AG10803 (cell line): ENCODE measurements at regions not wholly inside any gene's neighbourhood (a gene's known extent, or its start where the extent isn't known, plus 50 kb on each side); places are given as distances from the start of the nearest gene placed in this dataset.

Experiments
- DNase-seq: peaks from one replicate; pipeline ENCODE4 v3.0.0; 2010; ENCODE audit warnings: low read depth
- H3K4me3 ChIP-seq: 2 replicates; pipeline ENCODE4 v1.5.1; 2011; ENCODE audit warnings: mild to moderate bottlenecking, low read length, control low read depth
- TF ChIP-seq, protein P1 (sequence below): conservative IDR thresholded peaks from 2 replicates; pipeline ENCODE4 v1.5.1; 2011; ENCODE audit warnings: mild to moderate bottlenecking, low read length, control low read depth, inconsistent platforms

- H3K4me3 ChIP-seq, result no peak overlapping the region
- TF ChIP-seq, protein P1, sequence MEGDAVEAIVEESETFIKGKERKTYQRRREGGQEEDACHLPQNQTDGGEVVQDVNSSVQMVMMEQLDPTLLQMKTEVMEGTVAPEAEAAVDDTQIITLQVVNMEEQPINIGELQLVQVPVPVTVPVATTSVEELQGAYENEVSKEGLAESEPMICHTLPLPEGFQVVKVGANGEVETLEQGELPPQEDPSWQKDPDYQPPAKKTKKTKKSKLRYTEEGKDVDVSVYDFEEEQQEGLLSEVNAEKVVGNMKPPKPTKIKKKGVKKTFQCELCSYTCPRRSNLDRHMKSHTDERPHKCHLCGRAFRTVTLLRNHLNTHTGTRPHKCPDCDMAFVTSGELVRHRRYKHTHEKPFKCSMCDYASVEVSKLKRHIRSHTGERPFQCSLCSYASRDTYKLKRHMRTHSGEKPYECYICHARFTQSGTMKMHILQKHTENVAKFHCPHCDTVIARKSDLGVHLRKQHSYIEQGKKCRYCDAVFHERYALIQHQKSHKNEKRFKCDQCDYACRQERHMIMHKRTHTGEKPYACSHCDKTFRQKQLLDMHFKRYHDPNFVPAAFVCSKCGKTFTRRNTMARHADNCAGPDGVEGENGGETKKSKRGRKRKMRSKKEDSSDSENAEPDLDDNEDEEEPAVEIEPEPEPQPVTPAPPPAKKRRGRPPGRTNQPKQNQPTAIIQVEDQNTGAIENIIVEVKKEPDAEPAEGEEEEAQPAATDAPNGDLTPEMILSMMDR, result no peak
- no peak for DNase-seq
These were observed 93.6 kb downstream of the PHETA1 start for GRCh38 chr12:111275308-111275707.

DNA sequence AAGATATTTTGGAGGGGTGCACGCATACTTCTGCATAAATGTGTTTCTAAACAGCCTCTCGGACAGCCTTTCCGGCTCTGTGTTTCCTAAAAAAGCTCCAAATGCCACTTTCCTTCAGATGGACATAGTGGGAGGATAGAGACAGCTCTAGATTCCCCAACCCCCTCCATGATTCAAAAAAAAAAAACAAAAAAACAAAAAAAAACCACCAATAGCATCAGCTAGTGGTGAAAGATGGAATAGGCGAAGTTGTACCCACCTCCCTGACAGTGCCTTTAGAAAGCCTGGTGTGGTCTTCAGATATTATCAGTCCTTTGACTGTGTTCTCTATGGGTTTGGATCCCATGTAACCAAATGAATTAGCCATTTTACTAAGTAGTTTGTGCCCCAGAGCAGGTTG, 94.1 kb downstream of the PHETA1 start:
- DNase-seq, result no peak
- TF ChIP-seq, protein P1, result peak; percentile 44
- no peak overlapping the region for H3K4me3 ChIP-seq

DNA sequence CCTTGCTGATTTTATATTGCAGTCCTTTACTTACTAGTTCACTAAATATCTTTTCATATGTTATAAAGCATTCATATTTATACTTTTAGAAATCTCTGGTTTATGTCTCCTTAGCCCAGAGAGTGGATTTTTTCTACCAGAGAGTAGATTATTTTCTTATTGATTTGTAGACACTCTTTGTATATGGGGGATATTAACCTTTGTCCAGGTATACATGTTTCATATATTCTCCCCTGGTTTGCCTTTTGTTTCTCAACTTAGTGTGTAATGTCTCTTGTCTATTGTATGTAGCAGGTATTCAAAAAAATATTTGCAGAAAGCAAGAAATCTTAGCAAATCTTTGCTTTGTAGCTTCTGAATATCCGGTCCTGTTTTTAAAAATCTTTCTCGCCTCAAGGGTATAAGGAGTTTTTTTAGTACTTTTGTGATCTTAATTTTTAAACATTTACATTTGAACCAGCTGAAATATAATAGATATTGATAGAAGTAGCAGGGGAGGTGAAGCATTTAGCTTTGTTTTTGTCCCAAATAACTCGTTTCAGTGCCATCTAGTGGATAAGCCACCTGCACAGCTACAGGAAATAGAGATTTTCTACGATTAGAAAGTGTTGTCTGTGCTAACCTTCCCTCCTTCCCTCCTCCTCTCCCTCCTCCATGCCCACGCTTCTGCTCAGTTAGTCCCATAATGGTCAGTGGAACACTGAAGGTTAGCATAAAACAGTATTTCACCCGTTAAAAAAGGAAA, 97.0 kb downstream of the PHETA1 start:
- TF ChIP-seq, protein P1, result peak; percentile 18; the same call in 1 of the 2 replicates
- DNase-seq, result no peak
- no peak overlapping the region for H3K4me3 ChIP-seq

GRCh38 chr12:111270774-111271173, 98.1 kb downstream of the PHETA1 start:
- H3K4me3 ChIP-seq, result no peak overlapping the region
- TF ChIP-seq, protein P1, result no peak
- peak; percentile 3 for DNase-seq

- no peak for DNase-seq
- TF ChIP-seq, protein P1, result no peak
- H3K4me3 ChIP-seq, result no peak overlapping the region
These were observed 98.7 kb downstream of the PHETA1 start for GRCh38 chr12:111270239-111270638.

- H3K4me3 ChIP-seq, result no peak overlapping the region
- no peak for DNase-seq
- TF ChIP-seq, protein P1, result no peak
These were observed 99.2 kb downstream of the PHETA1 start for GRCh38 chr12:111269718-111270117.
